NOMO-1 (cell line): ENCODE measurements at regions not wholly inside any gene's neighbourhood (a gene's known extent, or its start where the extent isn't known, plus 50 kb on each side); places are given as distances from the start of the nearest gene placed in this dataset.
A peak's percentile ranks its signal among the peaks of the same experiment; 100 is the strongest.
"Not testable (repeated sequence)": the region's sequence is repeated elsewhere in the genome, so short reads cannot be mapped to it uniquely, and the experiment has no call there.

ENCODE experiments used
- DNase-seq, 2 experiments: peaks; one replicate each; lab custom pipeline; 2025; ENCODE audit not compliant: unreplicated experiment in 2 of 2; lab: John Stamatoyannopoulos, UW

GRCh38 chr2:2501454-2502200 lies 170.6 kb upstream of the MYT1L start:
- DNase-seq: no peak

GRCh38 chr2:2495606-2496005 lies 164.5 kb upstream of the MYT1L start:
- DNase-seq: no peak

- DNase-seq: no peak
Observed at GRCh38 chr2:2493496-2493895, 162.4 kb upstream of the MYT1L start.

- DNase-seq: no peak
Observed at GRCh38 chr2:2492800-2493199, 161.7 kb upstream of the MYT1L start.

- DNase-seq: no peak
Observed at GRCh38 chr2:2491964-2492363, 160.9 kb upstream of the MYT1L start.

- DNase-seq: no peak
Observed at GRCh38 chr2:2484301-2484700, 153.2 kb upstream of the MYT1L start.

GRCh38 chr2:2482851-2483250 lies 151.8 kb upstream of the MYT1L start:
- DNase-seq: no peak

GRCh38 chr2:2472881-2473280 lies 141.8 kb upstream of the MYT1L start:
- DNase-seq: no peak

- DNase-seq: no peak
Observed at GRCh38 chr2:2472044-2472443, 141.0 kb upstream of the MYT1L start.

GRCh38 chr2:2466534-2466933 lies 135.5 kb upstream of the MYT1L start:
- peak; percentile 40 to 64 for DNase-seq

- DNase-seq: no peak
Observed at GRCh38 chr2:2464643-2465042, 133.6 kb upstream of the MYT1L start.

- DNase-seq: no peak
Observed at GRCh38 chr2:2464094-2464493, 133.0 kb upstream of the MYT1L start.

- DNase-seq: no peak
Observed at GRCh38 chr2:2456721-2457120, 125.6 kb upstream of the MYT1L start.

GRCh38 chr2:2455151-2455550 lies 124.1 kb upstream of the MYT1L start:
- DNase-seq: no peak

- DNase-seq: no peak
Observed at GRCh38 chr2:2452961-2453360, 121.9 kb upstream of the MYT1L start.

GRCh38 chr2:2451275-2451674 lies 120.2 kb upstream of the MYT1L start:
- not testable (repeated sequence) for DNase-seq

- DNase-seq: no peak
Observed at GRCh38 chr2:2448178-2448577, 117.1 kb upstream of the MYT1L start.

- no peak for DNase-seq
Observed at GRCh38 chr2:2422621-2423020, 91.5 kb upstream of the MYT1L start.

- DNase-seq: no peak
Observed at GRCh38 chr2:2413525-2413924, 82.5 kb upstream of the MYT1L start.

- no peak for DNase-seq
Observed at GRCh38 chr2:2410987-2411386, 79.9 kb upstream of the MYT1L start.

- no peak for DNase-seq
Observed at GRCh38 chr2:2409481-2409880, 78.4 kb upstream of the MYT1L start.

GRCh38 chr2:2405780-2406179 lies 74.7 kb upstream of the MYT1L start:
- no peak for DNase-seq
